DND-41 (cell line): ENCODE measurements at regions not wholly inside any gene's neighbourhood (a gene's known extent, or its start where the extent isn't known, plus 50 kb on each side); places are given as distances from the start of the nearest gene placed in this dataset.

Experiments
- ATAC-seq: fragments of 200-7000 bp; cut with Tn5 transposase; 3 replicates; pipeline ENCODE4 v1.9.1; 2021; ENCODE audit warnings: low read depth; ENCODE audit not compliant: insufficient read depth
- DNase-seq: peaks from one replicate; pipeline ENCODE4 v3.0.0-alpha.2; 2020
- H2AFZ ChIP-seq: 2 replicates; pipeline ENCODE4 v1.6.0; 2012; ENCODE audit warnings: low read depth, low read length
- H3K27ac ChIP-seq: 2 replicates; pipeline ENCODE4 v1.5.1; 2012; ENCODE audit warnings: low read length, inconsistent platforms
- H3K27me3 ChIP-seq: fragments of 200-600 bp; sonication (generic); 2 replicates; pipeline ENCODE4 v1.6.0; 2012; ENCODE audit warnings: low read length, mild to moderate bottlenecking, inconsistent platforms; ENCODE audit not compliant: insufficient read depth, poor library complexity
- H3K36me3 ChIP-seq: 2 replicates; pipeline ENCODE4 v1.5.1; 2012; ENCODE audit warnings: low read length, inconsistent platforms; ENCODE audit not compliant: insufficient read depth
- H3K4me1 ChIP-seq: 2 replicates; pipeline ENCODE4 v1.5.1; 2012; ENCODE audit warnings: mild to moderate bottlenecking, low read length; ENCODE audit not compliant: insufficient read depth
- H3K4me2 ChIP-seq: 2 replicates; pipeline ENCODE4 v1.6.0; 2012; ENCODE audit warnings: mild to moderate bottlenecking, moderate library complexity, low read length, inconsistent platforms; ENCODE audit not compliant: insufficient read depth
- H3K4me3 ChIP-seq, 2 experiments: fragments of 200-600 bp in 1 of 2; shearing (Covaris generic) in 1 of 2; 2 replicates each; pipeline ENCODE4 v1.5.1; 2012 to 2016; ENCODE audit warnings: inconsistent platforms in 2 of 2, low read length in 2 of 2, mild to moderate bottlenecking in 2 of 2, low read depth in 1 of 2, moderate library complexity in 1 of 2
- H3K79me2 ChIP-seq: 2 replicates; pipeline ENCODE4 v1.6.0; 2012; ENCODE audit warnings: low read length, inconsistent platforms; ENCODE audit not compliant: insufficient read depth
- H3K9ac ChIP-seq: 2 replicates; pipeline ENCODE4 v1.6.0; 2012; ENCODE audit warnings: low read depth, mild to moderate bottlenecking, inconsistent platforms, low read length, moderate library complexity
- H3K9me3 ChIP-seq: 2 replicates; pipeline ENCODE4 v1.5.1; 2012; ENCODE audit warnings: low read length, moderate library complexity, mild to moderate bottlenecking, inconsistent platforms; ENCODE audit not compliant: insufficient read depth, severe bottlenecking
- H4K20me1 ChIP-seq: 2 replicates; pipeline ENCODE4 v1.6.0; 2012; ENCODE audit warnings: low read length; ENCODE audit not compliant: insufficient read depth
- EZH2 ChIP-seq: IDR thresholded peaks from 3 replicates; pipeline ENCODE4 v1.6.1; 2012; ENCODE audit warnings: borderline replicate concordance, low read depth, mild to moderate bottlenecking, moderate library complexity, low read length, inconsistent platforms; ENCODE audit not compliant: severe bottlenecking
- TF ChIP-seq, protein P1 (sequence below): IDR thresholded peaks from 2 replicates; pipeline ENCODE4 v1.5.1; 2012; ENCODE audit warnings: borderline replicate concordance, low read length, moderate library complexity, mild to moderate bottlenecking; ENCODE audit not compliant: poor library complexity, severe bottlenecking; ENCODE audit errors: extremely low read depth

DNA sequence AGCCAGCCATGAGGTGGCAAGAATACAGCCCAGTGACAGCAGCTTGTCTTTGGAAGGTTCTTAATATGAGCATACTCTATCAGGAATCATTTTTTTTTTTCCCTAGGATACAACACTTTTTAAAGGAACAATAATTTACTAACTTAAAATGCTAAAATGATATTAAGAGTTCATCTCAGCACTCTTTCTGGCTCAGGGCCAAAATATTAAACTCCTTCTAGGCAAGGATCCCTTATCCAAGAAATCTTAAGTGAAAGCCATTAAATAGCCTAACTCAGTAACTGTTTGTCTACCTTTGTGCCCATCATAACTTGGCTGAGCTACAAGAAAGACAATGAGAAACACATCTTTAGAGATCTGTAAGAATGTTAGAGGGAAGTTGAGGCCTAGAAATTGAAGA is 529.5 kb upstream of the TGFBR2 start:
- Histone ChIP-seq H3K4me1 (no peaks in the 10 kb centered on the region), H3K27ac (no peak overlapping the region), H4K20me1 (no peaks in the 10 kb centered on the region), H3K9me3 (no peaks in the 10 kb centered on the region), H3K9ac (no peak overlapping the region), H2AFZ (no peak overlapping the region), H3K36me3 (no peaks in the 10 kb centered on the region), H3K79me2 (no peaks in the 10 kb centered on the region), H3K27me3 (no peaks in the 10 kb centered on the region), H3K4me3 (no peak overlapping the region), H3K4me2 (no peak overlapping the region)
- ATAC-seq: no peak
- TF ChIP-seq, protein P1, sequence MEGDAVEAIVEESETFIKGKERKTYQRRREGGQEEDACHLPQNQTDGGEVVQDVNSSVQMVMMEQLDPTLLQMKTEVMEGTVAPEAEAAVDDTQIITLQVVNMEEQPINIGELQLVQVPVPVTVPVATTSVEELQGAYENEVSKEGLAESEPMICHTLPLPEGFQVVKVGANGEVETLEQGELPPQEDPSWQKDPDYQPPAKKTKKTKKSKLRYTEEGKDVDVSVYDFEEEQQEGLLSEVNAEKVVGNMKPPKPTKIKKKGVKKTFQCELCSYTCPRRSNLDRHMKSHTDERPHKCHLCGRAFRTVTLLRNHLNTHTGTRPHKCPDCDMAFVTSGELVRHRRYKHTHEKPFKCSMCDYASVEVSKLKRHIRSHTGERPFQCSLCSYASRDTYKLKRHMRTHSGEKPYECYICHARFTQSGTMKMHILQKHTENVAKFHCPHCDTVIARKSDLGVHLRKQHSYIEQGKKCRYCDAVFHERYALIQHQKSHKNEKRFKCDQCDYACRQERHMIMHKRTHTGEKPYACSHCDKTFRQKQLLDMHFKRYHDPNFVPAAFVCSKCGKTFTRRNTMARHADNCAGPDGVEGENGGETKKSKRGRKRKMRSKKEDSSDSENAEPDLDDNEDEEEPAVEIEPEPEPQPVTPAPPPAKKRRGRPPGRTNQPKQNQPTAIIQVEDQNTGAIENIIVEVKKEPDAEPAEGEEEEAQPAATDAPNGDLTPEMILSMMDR: no peak
- no peak for TF ChIP-seq EZH2
- DNase-seq: no peak

DNA sequence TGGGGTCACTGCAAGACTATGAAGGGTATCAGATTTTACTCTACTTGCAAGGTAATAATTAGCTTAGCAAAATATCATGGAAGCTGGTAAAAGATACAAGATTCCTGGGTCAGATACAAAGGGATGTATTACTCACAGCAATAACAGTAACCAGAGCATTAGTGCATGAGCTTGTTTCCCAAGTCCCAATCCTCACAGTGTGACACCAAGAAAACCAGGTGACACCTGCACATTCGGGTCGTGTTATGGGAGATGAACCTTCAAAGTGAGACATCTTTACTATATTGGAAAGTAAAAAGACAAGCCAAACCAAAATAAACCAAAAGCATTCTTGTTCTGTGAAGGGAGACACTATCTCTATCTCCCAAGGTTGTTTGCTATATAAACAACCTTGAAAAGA is 528.7 kb upstream of the TGFBR2 start:
- H3K79me2 ChIP-seq: no peaks in the 10 kb centered on the region
- H3K4me1 ChIP-seq: no peaks in the 10 kb centered on the region
- H3K9ac ChIP-seq: no peak overlapping the region
- H4K20me1 ChIP-seq: no peaks in the 10 kb centered on the region
- ATAC-seq (no peak), DNase-seq (no peak)
- H3K36me3 ChIP-seq: no peaks in the 10 kb centered on the region
- H2AFZ ChIP-seq: no peak overlapping the region
- no peak overlapping the region for H3K4me2 ChIP-seq
- no peak overlapping the region for H3K27ac ChIP-seq
- TF ChIP-seq, protein P1: no peak
- no peak for TF ChIP-seq EZH2
- no peaks in the 10 kb centered on the region for H3K9me3 ChIP-seq
- H3K4me3 ChIP-seq: no peak overlapping the region
- H3K27me3 ChIP-seq: no peaks in the 10 kb centered on the region

DNA sequence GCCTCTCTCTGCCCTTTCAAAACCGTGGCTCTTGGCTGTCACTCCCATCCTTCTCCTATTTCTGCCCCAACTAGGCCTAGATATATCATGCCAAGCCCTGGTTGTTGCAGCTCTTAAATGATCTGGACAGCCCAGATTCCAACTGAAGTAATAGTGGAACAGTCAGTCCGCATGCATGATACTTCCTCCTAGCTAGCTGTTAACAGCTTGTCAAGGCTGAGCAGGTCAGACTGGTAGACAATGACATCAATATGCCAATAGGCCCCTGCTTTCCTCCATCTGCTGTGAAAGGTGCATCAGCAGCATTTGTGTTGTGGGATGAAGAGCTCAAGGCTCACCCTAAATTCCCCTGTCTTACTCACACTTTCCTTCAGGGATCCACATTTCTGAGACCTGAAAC is 527.7 kb upstream of the TGFBR2 start:
- Histone ChIP-seq H3K9me3 (no peaks in the 10 kb centered on the region), H3K79me2 (no peaks in the 10 kb centered on the region), H3K4me3 (no peak overlapping the region), H3K27ac (no peak overlapping the region), H3K4me2 (no peak overlapping the region), H3K27me3 (no peaks in the 10 kb centered on the region), H2AFZ (no peak overlapping the region), H3K36me3 (no peaks in the 10 kb centered on the region), H3K4me1 (no peaks in the 10 kb centered on the region), H3K9ac (no peak overlapping the region), H4K20me1 (no peaks in the 10 kb centered on the region)
- no peak for TF ChIP-seq EZH2
- TF ChIP-seq, protein P1: no peak
- DNase-seq (no peak), ATAC-seq (no peak)

DNA sequence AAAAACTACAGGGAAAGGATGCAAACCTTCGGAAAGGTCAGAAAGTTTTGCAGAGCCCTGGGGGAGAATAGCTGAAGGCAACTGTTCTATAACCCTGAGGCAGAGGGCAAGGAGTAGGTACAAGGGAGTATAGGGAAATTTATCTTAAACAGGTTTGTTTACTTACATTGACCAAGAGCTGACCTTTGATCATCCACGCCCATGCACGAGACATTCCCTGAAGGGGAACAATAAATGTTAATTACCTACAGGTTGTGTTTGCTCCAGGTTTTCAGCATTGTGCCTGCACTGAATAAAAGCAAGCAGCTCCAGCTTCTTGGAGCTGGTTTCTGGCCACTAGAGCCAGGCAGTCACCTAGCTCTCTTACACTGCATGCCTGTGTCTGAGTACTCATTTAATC is 524.5 kb upstream of the TGFBR2 start:
- no peak overlapping the region for H3K4me3 ChIP-seq
- no peaks in the 10 kb centered on the region for H4K20me1 ChIP-seq
- H2AFZ ChIP-seq: no peak overlapping the region
- H3K36me3 ChIP-seq: no peaks in the 10 kb centered on the region
- TF ChIP-seq, protein P1: no peak
- TF ChIP-seq EZH2: no peak
- ATAC-seq (no peak), DNase-seq (no peak)
- H3K27me3 ChIP-seq: no peaks in the 10 kb centered on the region
- no peak overlapping the region for H3K27ac ChIP-seq
- no peaks in the 10 kb centered on the region for H3K79me2 ChIP-seq
- no peaks in the 10 kb centered on the region for H3K9me3 ChIP-seq
- H3K4me1 ChIP-seq: no peaks in the 10 kb centered on the region
- no peak overlapping the region for H3K9ac ChIP-seq
- H3K4me2 ChIP-seq: no peak overlapping the region
